Panc1 (cell line): ENCODE measurements at regions not wholly inside any gene's neighbourhood (a gene's known extent, or its start where the extent isn't known, plus 50 kb on each side); places are given as distances from the start of the nearest gene placed in this dataset.

ENCODE experiments used
- CTCF ChIP-seq: fragments of 450-650 bp; IDR thresholded peaks from 2 replicates; pipeline ENCODE4 v1.5.1; 2017; ENCODE audit warnings: mild to moderate bottlenecking
- POLR2AphosphoS5 ChIP-seq: IDR thresholded peaks from 2 replicates; pipeline ENCODE4 v1.6.1; 2012; ENCODE audit warnings: mild to moderate bottlenecking, low read depth, low read length, moderate library complexity
- REST ChIP-seq, 2 experiments: IDR thresholded peaks; 2 replicates each; pipeline ENCODE4 v1.6.1; 2011 to 2012; ENCODE audit warnings: low read depth in 2 of 2, control low read depth in 1 of 2, low read length in 1 of 2, mild to moderate bottlenecking in 1 of 2, moderate library complexity in 1 of 2; ENCODE audit not compliant: insufficient read depth in 1 of 2
- SIN3A ChIP-seq: IDR thresholded peaks from 2 replicates; pipeline ENCODE4 v1.6.1; 2012; ENCODE audit warnings: low read depth, mild to moderate bottlenecking, low read length, moderate library complexity, borderline replicate concordance; ENCODE audit not compliant: insufficient read depth

GRCh38 chr3:157595259-157595658 is 92.0 kb upstream of the VEPH1 start:
- no peak for TF ChIP-seq CTCF
- no peak for TF ChIP-seq REST (IDR thresholded peaks at IDR 0.05; ENCODE audit: insufficient read depth in 1 of 2, low read depth in 2 of 2, low read length in 1 of 2)
- TF ChIP-seq POLR2AphosphoS5: no peak
- no peak for TF ChIP-seq SIN3A
